K562 (cell line): ENCODE measurements at regions not wholly inside any gene's neighbourhood (a gene's known extent, or its start where the extent isn't known, plus 50 kb on each side); places are given as distances from the start of the nearest gene placed in this dataset.

Experiments used
- ATAC-seq: fragments of 200-7000 bp; cut with Tn5 transposase; 3 replicates; pipeline ENCODE4 v1.9.1; 2020; ENCODE audit warnings: moderate library complexity
- BruUV-seq: library from RNA; stranded (reverse); fragments of 400-500 nt; replicated peaks from 2 replicates; lab custom pipeline; 2021; lab: Mats Ljungman, UMichigan
- CTCF ChIA-PET: fragments of 300-600 bp; formaldehyde crosslinking; extraction: SDS; loops from one replicate; lab custom pipeline; 2021; ENCODE audit warnings: low intra/inter-chr PET ratio; lab: Yijun Ruan, JAX
- POLR2A ChIA-PET: fragments of 300-600, 350-650 bp; sonication (Branson Sonifier 250); formaldehyde crosslinking; extraction: SDS; loops from one replicate; lab custom pipeline; 2021; ENCODE audit warnings: antibody characterized with exemption, inconsistent platforms; lab: Yijun Ruan, JAX
- DNase-seq, 4 experiments: peaks; one replicate each; pipeline versions ENCODE4 v3.0.0 to v3.0.0-alpha.2; 2011 to 2018; ENCODE audit warnings: low spot score in 3 of 4, mixed read lengths in 3 of 4; ENCODE audit errors: extremely low read depth in 1 of 4
- FAIRE-seq: peaks from 2 replicates; lab custom pipeline; 2011; peaks lifted over from hg19 to GRCh38; lab: Jason Lieb, UNC
- H2AFZ ChIP-seq: 2 replicates; pipeline ENCODE4 v1.6.0; 2011; ENCODE audit warnings: low read depth, low read length, control low read depth, inconsistent platforms
- H3K27ac ChIP-seq: fragments of 200-600 bp; 3 replicates; pipeline ENCODE4 v1.8.0; 2011; ENCODE audit warnings: low read depth, mild to moderate bottlenecking, control low read depth, inconsistent platforms, low read length, moderate library complexity, mixed read lengths; ENCODE audit errors: extremely low read depth
- H3K27me3 ChIP-seq, 2 experiments: fragments of 300-600 bp in 1 of 2; 2 replicates in 1 of 2; 3 replicates in 1 of 2; pipeline versions ENCODE4 v1.6.0 to v1.8.0; 2011; ENCODE audit warnings: inconsistent platforms in 2 of 2, low read length in 2 of 2, mild to moderate bottlenecking in 1 of 2, mixed read lengths in 1 of 2, moderate library complexity in 1 of 2; ENCODE audit not compliant: control insufficient read depth in 2 of 2, insufficient read depth in 2 of 2
- H3K36me3 ChIP-seq: fragments of 300-600 bp; 3 replicates; pipeline ENCODE4 v1.8.0; 2011; ENCODE audit warnings: mild to moderate bottlenecking, low read length, inconsistent platforms; ENCODE audit not compliant: control insufficient read depth, insufficient read depth
- H3K4me1 ChIP-seq, 2 experiments: fragments of 200-600 bp in 1 of 2; replicated peaks in 1 of 2; 2 replicates in 1 of 2; 3 replicates in 1 of 2; pipeline versions ENCODE4 v1.5.1 to v1.8.0; 2011; ENCODE audit warnings: inconsistent platforms in 2 of 2, low read length in 2 of 2, mild to moderate bottlenecking in 1 of 2, mixed read lengths in 1 of 2, moderate library complexity in 1 of 2; ENCODE audit not compliant: control insufficient read depth in 2 of 2, insufficient read depth in 2 of 2
- H3K4me2 ChIP-seq: 2 replicates; pipeline ENCODE4 v1.6.1; 2011; ENCODE audit warnings: low read length, control low read depth, inconsistent platforms, mixed read lengths; ENCODE audit not compliant: insufficient read depth
- H3K4me3 ChIP-seq: fragments of 200-600 bp; sonication (generic), shearing (Covaris generic); 2 replicates; pipeline ENCODE4 v1.5.1; 2016; ENCODE audit warnings: control low read depth, inconsistent platforms
- H3K79me2 ChIP-seq: fragments of 200-600 bp; 3 replicates; pipeline ENCODE4 v1.8.0; 2011; ENCODE audit warnings: low read length, inconsistent platforms; ENCODE audit not compliant: control insufficient read depth, insufficient read depth
- H3K9ac ChIP-seq, 2 experiments: 2 replicates each; pipeline versions ENCODE4 v1.6.0 to v1.6.1; 2011; ENCODE audit warnings: low read depth in 2 of 2, low read length in 2 of 2, control low read depth in 1 of 2, inconsistent platforms in 1 of 2, mild to moderate bottlenecking in 1 of 2, mixed read lengths in 1 of 2; ENCODE audit not compliant: insufficient read depth in 1 of 2
- H3K9me1 ChIP-seq: one replicate; pipeline ENCODE4 v1.6.0; 2011; ENCODE audit warnings: inconsistent platforms, mild to moderate bottlenecking, low read length, moderate library complexity; ENCODE audit not compliant: control insufficient read depth, insufficient read depth
- H3K9me3 ChIP-seq: replicated peaks from 2 replicates; pipeline ENCODE4 v1.5.1; 2011; ENCODE audit warnings: low read depth, low read length, inconsistent platforms; ENCODE audit not compliant: control insufficient read depth, insufficient read depth
- H4K20me1 ChIP-seq: replicated peaks from 2 replicates; pipeline ENCODE4 v1.6.1; 2011; ENCODE audit warnings: low read length, inconsistent platforms, mixed read lengths; ENCODE audit not compliant: control insufficient read depth, insufficient read depth
- ATF2 ChIP-seq: sonication (generic); formaldehyde crosslinking; IDR thresholded peaks from 2 replicates; pipeline ENCODE4 v1.8.1; 2022; ENCODE audit warnings: missing genetic modification reagents
- KLF1 ChIP-seq: fragments of 450-650 bp; IDR thresholded peaks from 2 replicates; pipeline ENCODE4 v1.6.1; 2016; ENCODE audit warnings: missing genetic modification characterization, missing compliant biosample characterization
- RNF219 ChIP-seq: fragments of 250-450 bp; sonication (Bioruptor Pico); IDR thresholded peaks from 2 replicates; pipeline ENCODE4 v1.5.0; 2022; ENCODE audit warnings: mild to moderate bottlenecking
- SREBF2 ChIP-seq: sonication (generic); formaldehyde crosslinking; IDR thresholded peaks from 2 replicates; pipeline ENCODE4 v1.4.0; 2020; ENCODE audit warnings: mild to moderate bottlenecking, missing genetic modification reagents
- TRIM24 ChIP-seq, 2 experiments: fragments of 450-650 bp; IDR thresholded peaks; 2 replicates each; pipeline ENCODE4 v1.6.1; 2016
- ZNF583 ChIP-seq: fragments of 250-450 bp; sonication (Bioruptor Pico); IDR thresholded peaks from 2 replicates; pipeline ENCODE4 v1.4.0; 2020
- WGBS: fragments of 100-300 bp; shearing (Covaris generic); methylation state at CpG from one replicate; pipeline ENCODE4 v1.1.6; 2016; ENCODE audit warnings: low coverage, mixed read lengths; ENCODE audit not compliant: insufficient coverage; ENCODE audit errors: missing lambda C conversion rate; 5-methylcytosine and 5-hydroxymethylcytosine counted together
- in situ Hi-C: fragments of 300-500 bp; cut with MboI; formaldehyde crosslinking; loops from 4 replicates; pipeline ENCODE4 v1.15.0; 2018; ENCODE audit warnings: inconsistent platforms, mixed read lengths
- intact Hi-C: fragments of 100-400 bp; cut with micrococcal nuclease; formaldehyde crosslinking; loops from 2 replicates; pipeline ENCODE4 v1.14.2; 2022
- TF ChIP-seq, protein P1 (sequence below): fragments of 250-450 bp; sonication (Bioruptor Pico); IDR thresholded peaks from 2 replicates; pipeline ENCODE4 v1.8.0; 2021; ENCODE audit warnings: moderate library complexity, mild to moderate bottlenecking, inconsistent platforms

- CTCF ChIA-PET: no interaction called here
- ATAC-seq (no peak), FAIRE-seq (no peak)
- WGBS: 0% methylated on average over 9 of the region's 9 CpGs
- Histone ChIP-seq H3K4me1 (no peaks in the 10 kb centered on the region), H3K27me3 (peaks cover 20 to 49% of the 10 kb centered on the region in 2 experiments; a peak in 4 of 5 replicates), H3K4me2 (no peak overlapping the region), H3K79me2 (no peaks in the 10 kb centered on the region), H3K9ac (no peak overlapping the region)
- no peak for TF ChIP-seq TRIM24 (IDR thresholded peaks at IDR 0.05)
- TF ChIP-seq, protein P1, sequence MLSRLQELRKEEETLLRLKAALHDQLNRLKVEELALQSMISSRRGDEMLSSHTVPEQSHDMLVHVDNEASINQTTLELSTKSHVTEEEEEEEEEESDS (CRISPR knock-in tag): no peak
- TF ChIP-seq ATF2 (CRISPR knock-in tag): no peak
- TF ChIP-seq SREBF2 (CRISPR knock-in tag): no peak
- no peak for TF ChIP-seq ZNF583 (CRISPR knock-in tag)
- TF ChIP-seq KLF1 (tag): no peak
- TF ChIP-seq RNF219: no peak
- TF ChIP-seq, all 486 proteins: peak for 0
- no peak overlapping the region for H3K27ac ChIP-seq
- H3K9me3 ChIP-seq: no peaks in the 10 kb centered on the region
- intact Hi-C loops: no loop called here
- H4K20me1 ChIP-seq: peaks cover 5% of the 10 kb centered on the region; the same call in 1 of the 2 replicates
- H3K9me1 ChIP-seq: no peaks in the 10 kb centered on the region
- no peaks in the 10 kb centered on the region for H3K36me3 ChIP-seq
- no peak overlapping the region for H2AFZ ChIP-seq
- in situ Hi-C loops: no loop called here
- POLR2A ChIA-PET: no interaction called here
- H3K4me3 ChIP-seq: no peak overlapping the region
- no TSS peak for BruUV-seq
- DNase-seq: no peak
Observed at GRCh38 chr1:11422686-11423085, 56.3 kb upstream of the DISP3 start.
